Nephron progenitor cell (in vitro differentiated cells): ENCODE measurements at regions not wholly inside any gene's neighbourhood (a gene's known extent, or its start where the extent isn't known, plus 50 kb on each side); places are given as distances from the start of the nearest gene placed in this dataset.

ENCODE experiments used
- DNase-seq: peaks from one replicate; pipeline ENCODE4 v3.0.0; 2021
- H3K27ac Mint-ChIP-seq: 2 replicates; pipeline ENCODE4 v1.8.0; 2021; ENCODE audit warnings: mild to moderate bottlenecking, moderate library complexity, mixed read lengths
- H3K27me3 Mint-ChIP-seq: 2 replicates; pipeline ENCODE4 v1.8.0; 2021; ENCODE audit warnings: mild to moderate bottlenecking, low read depth, mixed read lengths; ENCODE audit not compliant: poor library complexity
- H3K36me3 Mint-ChIP-seq: 2 replicates; pipeline ENCODE4 v1.8.0; 2021; ENCODE audit warnings: low read depth, mixed read lengths
- H3K4me1 Mint-ChIP-seq: 2 replicates; pipeline ENCODE4 v1.8.0; 2021; ENCODE audit warnings: mixed read lengths
- H3K4me3 Mint-ChIP-seq: 2 replicates; pipeline ENCODE4 v1.8.0; 2021; ENCODE audit warnings: mild to moderate bottlenecking, moderate library complexity, mixed read lengths
- H3K9me3 Mint-ChIP-seq: 2 replicates; pipeline ENCODE4 v1.8.0; 2021; ENCODE audit warnings: mild to moderate bottlenecking, moderate library complexity, mixed read lengths
- CTCF ChIP-seq: fragments of 200-600 bp; sonication (generic); IDR thresholded peaks from 2 replicates; pipeline ENCODE4 v1.5.0; 2021; ENCODE audit warnings: antibody characterized with exemption

GRCh38 chr10:55400075-55400849 lies 599.2 kb upstream of the PCDH15 start:
- no peak for TF ChIP-seq CTCF
- H3K36me3 Mint-ChIP-seq, result no peaks in the 10 kb centered on the region
- H3K27ac Mint-ChIP-seq, result no peak overlapping the region

GRCh38 chr10:55398497-55398882 lies 597.5 kb upstream of the PCDH15 start:
- Mint-ChIP-seq H3K4me3 (no peak overlapping the region), H3K27me3 (no peaks in the 10 kb centered on the region), H3K4me1 (peaks cover 11% of the 10 kb centered on the region), H3K9me3 (no peaks in the 10 kb centered on the region), H3K36me3 (no peaks in the 10 kb centered on the region), H3K27ac (no peak overlapping the region)
- TF ChIP-seq CTCF, result no peak
- DNase-seq, result no peak

More at GRCh38 chr10:55400075-55400849, 599.2 kb upstream of the PCDH15 start:
- H3K9me3 Mint-ChIP-seq, result no peaks in the 10 kb centered on the region
- peaks cover 11% of the 10 kb centered on the region for H3K4me1 Mint-ChIP-seq
- no peak overlapping the region for H3K4me3 Mint-ChIP-seq
- no peak for DNase-seq
- no peaks in the 10 kb centered on the region for H3K27me3 Mint-ChIP-seq

- Mint-ChIP-seq H3K9me3 (no peaks in the 10 kb centered on the region), H3K27ac (no peak overlapping the region), H3K27me3 (no peaks in the 10 kb centered on the region), H3K4me1 (peaks cover 11% of the 10 kb centered on the region), H3K36me3 (no peaks in the 10 kb centered on the region), H3K4me3 (no peak overlapping the region)
- no peak for TF ChIP-seq CTCF
- no peak for DNase-seq
Observed at GRCh38 chr10:55397777-55398496, 596.9 kb upstream of the PCDH15 start.

GRCh38 chr10:55378196-55378595 lies 577.2 kb upstream of the PCDH15 start:
- Mint-ChIP-seq H3K4me1 (no peaks in the 10 kb centered on the region), H3K27me3 (no peaks in the 10 kb centered on the region), H3K36me3 (no peaks in the 10 kb centered on the region), H3K27ac (no peak overlapping the region), H3K9me3 (no peaks in the 10 kb centered on the region), H3K4me3 (no peak overlapping the region)
- DNase-seq, result no peak
- no peak for TF ChIP-seq CTCF

- Mint-ChIP-seq H3K27me3 (no peaks in the 10 kb centered on the region), H3K4me1 (no peaks in the 10 kb centered on the region), H3K9me3 (no peaks in the 10 kb centered on the region), H3K36me3 (no peaks in the 10 kb centered on the region), H3K27ac (no peak overlapping the region), H3K4me3 (no peak overlapping the region)
- DNase-seq, result no peak
- no peak for TF ChIP-seq CTCF
Observed at GRCh38 chr10:55374917-55375316, 573.9 kb upstream of the PCDH15 start.

GRCh38 chr10:55374060-55374459 lies 573.0 kb upstream of the PCDH15 start:
- no peaks in the 10 kb centered on the region for H3K36me3 Mint-ChIP-seq
- no peak for DNase-seq
- H3K27ac Mint-ChIP-seq, result no peak overlapping the region
- no peak overlapping the region for H3K4me3 Mint-ChIP-seq
- H3K9me3 Mint-ChIP-seq, result no peaks in the 10 kb centered on the region
- no peak for TF ChIP-seq CTCF
- no peaks in the 10 kb centered on the region for H3K27me3 Mint-ChIP-seq
- no peaks in the 10 kb centered on the region for H3K4me1 Mint-ChIP-seq
